Activated CD8-positive, alpha-beta memory T cell treated with anti-CD3 and anti-CD28 coated beads, Interleukin-2, amount 50 U/mL, for 1 hour (primary cell): ENCODE measurements at regions not wholly inside any gene's neighbourhood (a gene's known extent, or its start where the extent isn't known, plus 50 kb on each side); places are given as distances from the start of the nearest gene placed in this dataset.
A peak's percentile ranks its signal among the peaks of the same experiment; 100 is the strongest.

ENCODE experiments used
- DNase-seq: peaks from one replicate; pipeline ENCODE4 v3.0.0-alpha.2; 2020; ENCODE audit errors: extremely low read depth

DNA sequence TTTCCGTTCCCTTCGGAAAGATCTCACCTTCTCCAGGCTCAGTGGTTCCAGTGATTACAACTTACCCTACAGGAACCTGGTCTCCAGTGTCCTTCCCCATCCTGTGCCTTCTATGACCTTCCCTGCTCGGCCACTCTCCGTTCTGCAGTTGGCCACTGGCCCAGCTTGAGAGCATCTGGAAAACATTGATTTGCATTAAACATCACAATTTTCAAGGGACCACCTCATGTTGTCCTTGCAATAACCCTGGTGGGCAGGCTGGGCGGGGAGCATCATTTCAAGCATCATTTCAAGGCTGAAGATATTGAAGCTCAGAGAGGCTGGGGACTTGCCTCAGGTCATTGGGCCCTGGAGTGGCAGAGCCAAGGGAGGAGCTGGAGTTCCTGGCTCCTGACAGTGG, 177.4 kb downstream of the SEC61B start:
- DNase-seq, result no peak

DNA sequence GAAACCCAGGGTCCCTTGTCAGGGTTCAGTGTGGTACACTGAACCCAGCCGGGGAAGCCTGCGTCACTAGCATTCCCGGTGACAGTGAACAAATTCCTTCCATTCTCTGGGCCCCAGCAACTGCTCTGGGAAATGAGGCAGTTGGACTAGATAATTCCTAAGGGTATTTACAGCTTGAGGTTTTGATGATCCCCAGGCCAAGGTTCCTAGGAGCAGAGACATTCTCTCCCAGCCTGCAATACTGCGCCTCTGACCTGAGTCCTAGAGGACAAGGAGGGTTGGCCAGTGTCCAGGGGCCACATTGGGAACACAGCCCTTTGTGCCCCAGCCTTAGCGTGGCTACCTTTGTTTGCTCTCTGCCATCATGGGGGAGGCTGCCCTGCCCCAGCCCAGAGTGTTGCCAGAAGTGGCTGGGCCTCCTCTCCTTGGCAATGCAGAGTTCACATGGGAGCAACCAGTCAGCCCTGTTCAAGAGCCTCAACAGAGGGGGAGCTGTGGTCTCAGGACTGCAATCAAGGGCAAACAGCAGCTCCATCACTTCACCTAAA, 178.2 kb downstream of the SEC61B start:
- DNase-seq, result no peak

DNA sequence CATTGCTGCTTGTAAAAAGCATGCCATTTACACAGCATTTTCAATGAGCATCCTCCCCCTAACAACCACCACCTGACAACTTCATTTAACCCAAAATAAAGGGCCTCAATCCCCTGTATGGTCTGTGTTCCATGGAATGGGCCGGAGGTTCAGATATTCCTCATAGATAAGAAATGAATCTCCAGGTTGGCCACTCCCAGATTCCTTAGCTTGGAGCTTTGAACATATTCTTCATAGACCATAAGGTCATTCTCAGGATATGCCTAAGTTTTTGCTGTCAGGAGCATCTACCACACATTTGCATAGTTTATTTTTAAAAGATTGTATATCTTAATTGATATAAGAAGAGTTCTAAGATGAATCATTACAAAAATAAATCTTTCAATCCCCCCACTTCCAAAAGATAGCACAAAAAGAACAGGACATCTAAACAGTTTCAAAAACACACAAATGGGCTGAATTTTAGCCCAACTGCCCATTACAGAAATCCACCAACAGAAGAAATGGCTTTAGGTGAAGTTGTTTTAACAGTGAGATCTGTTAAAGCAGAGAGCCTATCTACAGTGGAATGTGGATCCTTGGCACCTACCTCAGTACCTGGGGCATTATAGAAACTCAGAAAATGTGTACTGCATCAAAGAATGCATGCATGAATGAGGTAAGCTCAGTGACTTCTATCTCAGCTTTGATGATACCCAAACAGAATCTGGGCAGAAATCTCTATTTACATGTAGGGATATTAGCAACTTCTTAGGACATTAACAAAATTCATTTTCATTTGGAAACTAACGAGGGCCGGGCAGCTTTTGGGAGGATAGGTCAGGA, 179.8 kb downstream of the SEC61B start:
- DNase-seq, result no peak

DNA sequence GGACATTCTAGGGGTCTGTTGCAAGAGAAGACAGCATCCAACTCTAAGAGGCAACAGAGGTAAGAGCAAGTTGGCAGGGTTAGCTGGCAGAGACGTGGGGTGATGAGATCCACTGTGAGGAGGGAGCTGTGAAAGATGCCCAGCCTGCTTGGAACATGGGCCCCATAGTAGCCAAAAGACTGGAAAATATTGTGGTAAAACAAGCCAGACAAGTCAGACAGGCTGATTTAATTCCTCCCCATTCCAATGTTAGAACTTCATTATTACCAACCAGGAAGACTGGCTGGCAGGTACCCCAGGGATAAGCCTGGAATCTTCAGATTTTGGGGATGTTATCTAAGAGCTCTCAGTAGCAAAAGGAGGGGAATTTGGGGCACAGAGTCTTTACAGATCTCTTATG, 181.3 kb downstream of the SEC61B start:
- DNase-seq, result no peak

DNA sequence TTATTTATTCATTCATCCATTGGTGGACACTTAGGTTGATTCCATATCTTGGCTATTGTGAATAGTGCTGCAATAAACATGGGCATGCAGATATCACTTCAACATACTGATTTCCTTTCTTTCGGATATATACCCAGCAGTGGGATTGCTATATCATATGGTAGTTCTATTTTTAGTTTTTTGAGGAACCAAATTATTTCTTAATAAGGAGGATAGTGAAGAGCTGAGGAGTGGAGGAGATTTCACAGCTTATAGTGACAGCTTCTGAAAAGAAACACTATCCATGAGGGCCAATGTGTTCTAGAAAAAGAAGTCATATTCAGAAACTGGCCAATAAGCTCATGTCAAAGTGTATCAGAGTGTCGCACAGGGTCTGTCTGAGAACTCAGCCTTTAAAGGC, 183.3 kb downstream of the SEC61B start:
- no peak for DNase-seq

DNA sequence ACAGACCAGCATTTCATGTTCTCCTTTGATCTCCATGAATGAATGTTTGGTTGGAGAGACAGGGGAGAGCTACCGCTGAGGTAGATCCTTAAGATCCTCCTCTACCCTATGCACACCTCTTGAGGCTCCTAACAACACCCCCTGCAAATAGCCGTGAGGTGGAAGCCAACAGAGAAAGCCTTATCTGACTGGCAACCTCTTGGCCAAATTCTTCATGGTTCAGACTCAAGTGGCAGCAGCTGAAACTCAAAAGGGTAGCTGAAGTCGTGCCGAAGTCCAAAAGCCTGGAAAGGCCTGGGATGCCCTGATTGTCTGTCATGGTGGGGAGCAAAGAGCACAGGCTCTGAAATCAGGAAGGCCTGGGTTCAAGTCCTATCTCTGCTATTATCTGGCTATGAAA, 184.9 kb downstream of the SEC61B start:
- DNase-seq, result no peak

DNA sequence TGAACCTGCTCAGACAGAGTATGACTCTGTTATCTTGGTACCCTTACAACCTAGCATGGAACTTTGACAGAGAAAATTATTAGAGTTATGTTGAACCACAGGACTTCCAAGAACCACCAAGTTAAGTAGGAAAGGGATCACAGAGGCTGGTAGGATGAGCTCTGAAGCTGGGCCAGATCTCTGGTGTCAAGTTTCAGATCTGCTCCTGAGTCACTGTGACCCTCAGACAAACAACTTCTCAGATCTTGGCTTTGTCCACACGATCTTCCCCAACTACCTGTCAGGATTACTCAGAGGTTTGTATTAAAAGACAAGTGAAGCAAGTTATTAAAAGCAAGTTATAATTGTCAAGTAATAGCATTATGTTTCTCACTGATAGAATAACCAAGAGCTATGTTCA, 189.0 kb downstream of the SEC61B start:
- DNase-seq, result no peak

DNA sequence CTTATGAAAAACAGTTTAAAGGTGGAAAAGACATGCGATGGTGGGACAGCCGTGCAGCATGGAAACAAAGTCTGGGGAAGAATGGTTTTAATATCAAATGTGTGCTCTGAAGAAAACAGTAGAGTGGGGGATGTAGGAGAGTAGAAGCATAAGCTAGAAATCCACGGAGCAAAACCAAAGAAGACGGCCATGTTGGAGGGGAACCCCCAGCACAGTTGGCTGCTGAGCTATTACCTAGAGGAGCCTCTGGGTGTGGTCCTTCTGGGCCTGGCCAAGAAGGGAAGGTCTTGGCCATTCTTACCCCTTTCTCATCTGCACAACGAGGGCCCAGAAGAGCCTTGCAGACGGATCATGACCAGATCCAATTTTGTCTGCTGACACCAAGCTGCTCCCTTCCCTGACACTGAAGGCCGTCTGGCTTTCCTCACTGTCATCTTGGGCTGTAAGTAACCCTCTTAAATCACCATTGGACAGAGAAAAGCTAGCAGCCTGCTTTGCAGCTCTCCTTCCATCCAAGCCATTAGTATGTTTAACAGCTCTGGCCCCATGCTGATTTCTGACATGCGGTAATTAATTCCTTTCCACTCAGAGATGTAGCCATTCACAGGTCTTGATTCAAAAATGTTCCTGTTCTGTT, 189.5 kb downstream of the SEC61B start:
- DNase-seq, result no peak

DNA sequence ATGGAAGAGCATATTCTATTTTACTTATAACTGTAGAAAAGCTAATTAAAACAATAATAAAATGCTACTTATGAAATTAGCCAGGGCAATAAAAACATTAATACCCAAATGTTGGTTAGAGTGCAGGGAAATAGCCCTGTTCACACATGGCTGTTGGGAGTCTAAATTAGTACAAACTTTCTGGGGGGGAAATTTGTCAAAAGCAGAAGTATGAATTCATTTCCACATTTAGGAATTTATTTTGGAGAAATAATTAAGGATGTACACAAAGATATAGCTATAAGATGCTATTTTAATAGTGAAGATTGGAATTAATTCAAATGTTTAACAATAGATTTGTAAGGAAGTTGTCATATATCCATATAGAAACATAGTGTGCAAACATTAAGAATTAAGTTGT, 190.5 kb downstream of the SEC61B start:
- no peak for DNase-seq

DNA sequence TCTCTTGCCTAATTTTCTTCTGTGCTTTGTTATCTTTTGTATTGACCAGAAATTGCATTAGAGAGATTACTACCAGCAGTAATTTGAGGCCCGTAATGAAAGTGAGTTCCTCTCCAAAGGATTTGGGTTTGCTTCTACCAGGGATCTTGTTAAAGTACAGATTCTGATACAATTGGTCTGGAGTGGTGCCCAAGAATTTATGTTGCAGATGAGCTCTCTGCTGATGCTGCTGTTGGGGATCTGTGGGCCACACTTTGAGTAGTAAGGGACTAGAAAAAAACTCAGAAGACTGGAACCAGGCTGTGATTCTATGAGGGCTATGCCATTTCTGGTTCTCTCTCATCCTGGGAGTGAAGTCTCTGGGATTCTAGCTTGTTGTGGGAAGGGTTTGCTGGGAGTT, 192.2 kb downstream of the SEC61B start:
- DNase-seq, result no peak

DNA sequence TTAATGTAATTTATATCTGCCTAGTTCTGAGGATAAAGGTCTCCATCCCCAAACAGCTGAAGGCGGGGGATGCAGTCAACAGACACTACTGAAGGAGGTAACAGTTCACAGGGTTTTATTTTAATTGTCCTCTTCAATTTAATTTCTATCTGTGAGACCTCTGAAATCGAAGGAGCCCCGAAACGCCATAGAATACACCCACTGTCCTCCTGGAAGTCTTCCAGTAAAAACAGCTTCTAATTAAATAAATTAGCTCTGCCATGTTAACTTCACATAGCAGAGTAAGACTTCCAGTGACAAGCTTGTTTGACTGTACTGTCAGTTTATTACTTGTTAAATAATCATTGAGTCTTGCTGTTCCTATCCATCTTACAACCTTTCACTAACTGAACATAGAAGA, 193.5 kb downstream of the SEC61B start:
- DNase-seq, result no peak

DNA sequence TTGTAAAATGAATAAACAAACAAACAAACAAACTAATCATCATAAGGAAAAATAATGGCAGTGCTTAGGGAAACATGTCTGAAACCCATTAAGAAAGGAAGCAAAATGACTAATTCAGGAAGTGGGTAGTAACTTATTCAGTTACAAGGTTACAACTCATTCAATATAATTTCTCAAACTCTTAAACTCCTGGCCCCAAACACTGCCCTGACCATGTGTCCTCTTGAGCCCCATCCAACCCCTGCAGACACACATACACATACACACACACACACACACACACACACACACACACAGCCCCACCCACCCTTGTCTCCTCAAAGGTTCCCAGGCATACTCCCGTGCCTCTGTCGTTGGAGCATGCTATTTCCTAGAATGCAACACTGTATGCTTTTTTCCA, 193.9 kb downstream of the SEC61B start:
- no peak for DNase-seq

DNA sequence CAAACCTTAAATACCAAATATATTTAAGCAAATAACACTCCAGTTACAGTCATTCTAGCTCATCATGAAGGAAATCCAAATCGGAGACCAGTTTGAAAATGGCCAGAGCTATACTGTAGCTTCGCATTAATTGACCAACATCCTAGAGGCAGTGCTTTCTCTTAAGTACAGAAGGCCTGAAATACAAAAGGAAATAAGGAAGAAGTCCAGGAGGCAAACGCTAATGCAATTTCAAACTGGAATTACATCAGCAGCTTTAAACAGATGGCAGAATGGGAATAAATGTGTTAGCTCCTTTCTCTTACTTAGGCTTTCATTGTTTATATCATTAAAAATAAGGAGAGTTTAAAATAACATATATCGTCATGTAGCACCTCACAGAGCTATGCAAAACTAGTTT, 197.0 kb downstream of the SEC61B start:
- DNase-seq, result no peak

DNA sequence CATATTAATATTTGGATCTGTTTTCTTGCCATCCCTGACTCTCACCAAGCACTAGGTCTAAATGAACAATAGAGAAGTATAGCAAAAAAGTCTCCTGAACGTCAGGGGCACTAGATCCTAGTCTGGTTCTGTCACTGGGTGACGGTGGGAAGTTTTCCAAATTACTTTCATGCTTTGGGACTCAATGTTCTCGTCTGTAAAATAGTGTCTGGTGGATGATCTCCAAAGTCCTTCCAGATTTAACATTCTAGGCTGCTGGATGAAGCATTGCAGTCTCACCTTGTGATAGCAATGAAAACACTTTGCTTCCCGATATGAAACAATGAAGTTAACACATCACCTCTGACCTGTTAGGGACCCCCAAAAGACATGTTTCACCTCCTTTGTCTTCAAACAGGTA, 199.3 kb downstream of the SEC61B start:
- DNase-seq, result no peak

DNA sequence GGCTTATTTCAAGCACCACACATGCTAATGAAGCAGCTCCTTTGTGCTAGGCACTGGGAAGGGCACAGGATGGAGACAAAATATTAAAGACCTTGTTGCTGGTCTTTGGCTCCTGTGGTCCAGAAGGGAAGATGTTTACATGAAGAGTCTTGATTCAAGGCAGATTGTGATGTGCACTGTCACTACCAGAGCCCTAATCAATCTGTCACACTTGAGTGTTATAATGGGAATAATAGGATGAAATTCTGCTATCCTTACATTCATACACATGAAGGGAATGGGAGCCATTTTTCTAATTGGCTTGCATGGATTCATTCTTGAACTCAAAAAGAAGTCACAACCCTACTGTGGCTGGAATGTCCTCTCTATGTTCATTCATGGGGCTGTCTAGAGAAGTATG, 203.0 kb downstream of the SEC61B start:
- no peak for DNase-seq

DNA sequence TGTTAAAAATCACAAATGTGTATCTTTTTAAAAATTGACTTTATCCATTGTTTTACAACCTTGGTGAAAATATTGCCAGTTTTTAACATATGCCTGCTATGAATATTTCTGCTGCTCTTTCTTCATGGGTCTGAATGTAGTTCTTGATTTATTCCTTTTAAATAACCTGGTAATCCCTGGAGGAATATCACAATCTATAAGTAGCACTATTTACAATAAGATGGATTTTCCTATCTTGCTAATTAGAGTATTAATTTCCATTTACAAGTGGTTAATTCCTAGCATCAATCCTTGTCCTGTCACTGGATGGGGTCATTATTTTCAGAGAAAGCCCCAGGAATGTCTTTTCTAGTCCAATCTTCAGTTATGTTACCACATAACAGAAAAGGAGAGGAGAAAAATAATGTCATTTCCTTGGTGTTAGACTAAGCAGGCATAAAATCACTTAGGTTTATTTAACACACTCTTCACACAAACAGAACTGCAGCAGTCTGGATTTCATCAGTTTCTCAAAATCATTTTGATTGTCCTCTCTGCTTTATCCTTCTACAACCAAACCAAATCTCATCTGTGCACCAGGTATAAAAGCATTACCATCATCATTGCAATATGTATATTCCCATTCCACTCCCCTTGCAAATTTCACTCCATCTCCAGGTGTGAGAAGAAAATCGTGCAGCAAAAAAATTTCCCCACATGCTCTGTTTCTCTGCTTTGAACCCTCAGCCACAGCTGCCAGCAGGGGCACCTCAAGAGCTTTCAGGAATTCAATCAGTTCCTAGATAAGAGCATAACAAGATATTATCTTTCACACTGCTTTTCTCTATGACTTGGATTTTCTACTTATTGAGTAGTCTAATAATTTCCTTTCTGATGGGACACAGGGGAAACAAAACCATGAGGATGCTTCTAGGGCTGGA, 204.1 kb downstream of the SEC61B start:
- DNase-seq, result no peak

DNA sequence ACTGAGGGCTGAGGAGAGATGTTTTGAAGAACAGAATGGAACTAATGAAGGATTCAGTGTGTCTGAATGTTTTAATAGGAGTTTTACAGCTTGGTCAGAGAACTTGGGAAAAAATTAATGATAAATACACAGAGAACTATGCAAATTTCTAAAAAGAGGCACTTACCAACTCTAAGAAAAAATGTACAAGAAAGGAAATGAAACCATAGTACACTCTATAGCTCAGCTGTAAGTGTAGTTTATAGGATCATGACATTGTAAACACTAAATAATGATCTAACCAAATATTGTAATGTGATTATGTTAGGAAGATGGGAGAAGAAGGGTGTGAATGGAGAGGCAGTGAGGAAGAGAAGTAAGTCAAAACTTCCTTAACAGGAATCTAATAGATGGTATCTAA, 205.2 kb downstream of the SEC61B start:
- DNase-seq, result no peak

DNA sequence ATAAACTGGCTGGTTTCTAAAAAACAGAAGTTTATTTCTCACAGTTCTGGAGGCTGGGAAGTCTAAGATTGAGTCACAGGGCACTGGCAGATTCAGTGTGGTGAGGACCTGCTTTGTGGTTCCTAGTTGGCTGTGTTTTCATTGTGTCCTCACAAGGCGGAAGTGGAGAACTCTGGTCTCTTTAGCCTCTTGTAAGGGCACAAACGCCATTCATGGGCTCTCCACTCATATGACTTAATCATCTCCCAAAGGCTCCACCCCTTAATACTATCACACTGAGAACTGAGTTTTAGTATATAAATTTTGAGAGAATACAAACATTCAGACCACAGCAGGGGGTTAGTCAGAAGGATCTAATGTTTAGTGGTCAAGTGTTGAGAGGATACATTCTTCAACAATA, 208.2 kb downstream of the SEC61B start:
- DNase-seq, result no peak

DNA sequence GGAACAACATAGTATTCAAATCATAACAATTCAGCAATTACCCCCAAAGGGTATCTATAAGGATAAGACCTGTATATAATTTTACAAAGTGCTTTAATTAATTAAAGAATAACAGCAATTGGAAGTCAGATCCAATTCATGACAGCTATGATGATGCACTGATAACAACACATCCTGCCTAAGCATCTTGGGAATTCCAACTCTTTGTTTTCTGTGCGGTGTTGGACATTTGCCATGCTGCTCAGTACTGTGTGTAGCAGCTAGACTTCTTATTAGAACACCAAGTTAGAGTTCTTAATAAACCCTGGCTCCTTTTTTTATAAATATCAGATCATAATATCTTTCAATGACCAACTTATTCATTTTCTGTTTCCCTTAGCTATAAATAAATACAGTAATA, 209.0 kb downstream of the SEC61B start:
- DNase-seq, result no peak

DNA sequence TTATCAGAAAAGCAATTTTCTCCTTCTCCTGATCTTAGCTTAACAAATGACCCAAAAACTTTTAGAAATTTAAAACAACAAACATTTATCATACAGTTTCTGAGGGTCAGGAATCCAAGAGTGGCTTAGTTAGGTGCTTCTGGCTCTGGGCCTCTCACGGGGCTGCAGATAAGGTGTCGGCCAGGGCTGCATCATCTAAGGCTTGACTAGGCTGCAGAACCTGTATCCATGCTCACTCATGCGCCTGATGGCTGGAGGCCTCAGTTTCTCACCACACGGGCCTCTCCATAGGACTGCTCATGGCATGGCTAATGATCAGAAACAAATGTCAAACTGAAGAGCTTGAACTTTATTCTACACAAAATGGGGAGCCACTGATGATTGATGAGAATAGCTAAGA, 210.0 kb downstream of the SEC61B start:
- no peak for DNase-seq

DNA sequence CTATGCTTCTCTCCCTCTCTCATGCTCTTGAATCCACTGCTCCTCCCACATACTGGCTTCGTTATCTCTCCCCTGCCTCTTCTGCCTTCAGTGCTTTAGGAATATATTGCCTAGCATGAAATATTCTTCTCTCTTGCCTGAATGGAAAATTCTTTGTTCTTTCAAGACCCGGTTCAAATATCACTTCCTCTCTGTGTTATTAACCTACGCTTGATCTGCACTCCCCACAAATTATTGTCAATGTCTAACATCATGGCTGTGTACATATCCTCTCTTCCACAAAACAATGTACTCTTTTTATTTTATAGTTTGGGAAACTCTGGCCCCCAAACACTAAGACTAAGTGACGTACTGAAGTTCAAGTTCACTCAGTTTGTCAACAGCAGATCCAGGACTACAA, 211.0 kb downstream of the SEC61B start:
- DNase-seq, result no peak

DNA sequence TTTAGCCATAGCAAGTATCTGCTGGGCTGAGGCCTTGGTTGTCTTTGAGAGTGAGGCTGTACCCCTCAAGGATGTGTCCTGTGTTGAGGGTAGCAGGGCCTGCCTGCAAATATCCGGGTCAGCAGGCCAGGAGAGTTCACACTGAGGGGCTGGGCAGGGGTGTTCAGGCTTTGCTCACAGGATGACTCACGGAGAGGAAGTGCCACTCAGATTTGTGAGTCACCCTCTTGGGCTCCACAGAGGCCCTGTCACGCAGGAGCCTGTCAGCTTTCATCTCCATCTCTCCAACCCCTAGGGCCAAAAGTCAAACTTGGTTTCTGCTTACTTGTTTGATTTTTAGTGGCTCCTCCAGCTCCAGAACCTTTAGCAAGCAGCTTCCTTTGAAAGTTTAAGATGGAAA, 211.5 kb downstream of the SEC61B start:
- DNase-seq, result peak; percentile 3
